AG09319 (cell line): ENCODE measurements at regions not wholly inside any gene's neighbourhood (a gene's known extent, or its start where the extent isn't known, plus 50 kb on each side); places are given as distances from the start of the nearest gene placed in this dataset.

Experiments used
- DNase-seq: peaks from one replicate; pipeline ENCODE4 v3.0.0-alpha.2; 2010; ENCODE audit warnings: low read depth; ENCODE audit errors: extremely low read depth
- TF ChIP-seq, protein P1 (sequence below): IDR thresholded peaks from 2 replicates; pipeline ENCODE4 v1.5.1; 2011; ENCODE audit warnings: low read depth, mild to moderate bottlenecking, inconsistent platforms, low read length, moderate library complexity

DNA sequence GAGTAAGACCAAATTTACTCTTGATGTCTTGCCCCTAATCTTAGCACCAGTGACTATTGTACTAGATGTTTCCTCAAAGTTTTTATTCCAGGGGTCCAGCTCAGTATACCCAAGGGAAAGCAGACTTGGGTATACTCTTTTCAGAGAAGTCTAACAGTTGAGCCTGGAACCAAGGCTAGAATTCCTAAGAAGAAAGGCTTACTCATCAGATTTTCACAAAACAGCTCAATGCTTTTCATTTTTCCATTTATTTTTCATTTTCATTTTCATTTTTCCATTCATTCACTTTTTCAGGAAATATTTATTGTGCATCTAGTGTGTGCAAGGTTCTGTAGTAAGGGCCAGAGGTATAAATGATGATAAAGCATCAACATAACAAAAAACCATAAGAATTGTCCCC, 143.2 kb downstream of the PHLDA1 start:
- no peak for DNase-seq
- TF ChIP-seq, protein P1, sequence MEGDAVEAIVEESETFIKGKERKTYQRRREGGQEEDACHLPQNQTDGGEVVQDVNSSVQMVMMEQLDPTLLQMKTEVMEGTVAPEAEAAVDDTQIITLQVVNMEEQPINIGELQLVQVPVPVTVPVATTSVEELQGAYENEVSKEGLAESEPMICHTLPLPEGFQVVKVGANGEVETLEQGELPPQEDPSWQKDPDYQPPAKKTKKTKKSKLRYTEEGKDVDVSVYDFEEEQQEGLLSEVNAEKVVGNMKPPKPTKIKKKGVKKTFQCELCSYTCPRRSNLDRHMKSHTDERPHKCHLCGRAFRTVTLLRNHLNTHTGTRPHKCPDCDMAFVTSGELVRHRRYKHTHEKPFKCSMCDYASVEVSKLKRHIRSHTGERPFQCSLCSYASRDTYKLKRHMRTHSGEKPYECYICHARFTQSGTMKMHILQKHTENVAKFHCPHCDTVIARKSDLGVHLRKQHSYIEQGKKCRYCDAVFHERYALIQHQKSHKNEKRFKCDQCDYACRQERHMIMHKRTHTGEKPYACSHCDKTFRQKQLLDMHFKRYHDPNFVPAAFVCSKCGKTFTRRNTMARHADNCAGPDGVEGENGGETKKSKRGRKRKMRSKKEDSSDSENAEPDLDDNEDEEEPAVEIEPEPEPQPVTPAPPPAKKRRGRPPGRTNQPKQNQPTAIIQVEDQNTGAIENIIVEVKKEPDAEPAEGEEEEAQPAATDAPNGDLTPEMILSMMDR = no peak

DNA sequence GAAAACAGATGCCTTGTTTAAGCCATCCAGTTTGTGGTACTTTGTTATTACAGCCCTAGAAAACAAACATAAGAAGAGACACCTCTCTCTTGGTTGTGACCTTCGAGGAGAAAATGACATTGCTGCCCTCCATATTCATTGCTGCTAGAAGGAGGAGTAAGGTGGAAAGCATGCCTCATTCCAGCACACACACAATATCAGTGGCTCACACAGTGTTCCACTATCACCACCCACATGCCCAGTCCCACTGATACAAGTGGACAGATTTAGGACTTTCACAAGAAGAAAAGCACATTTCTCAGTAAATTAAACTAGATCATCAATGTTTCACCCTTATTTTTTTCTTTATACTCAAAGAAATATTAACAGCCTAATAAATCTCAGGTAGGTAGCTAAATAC, 143.6 kb downstream of the PHLDA1 start:
- no peak for DNase-seq
- TF ChIP-seq, protein P1 = no peak

- TF ChIP-seq, protein P1 = no peak
- no peak for DNase-seq
Observed at GRCh38 chr12:75884465-75884985, 147.1 kb downstream of the PHLDA1 start.

DNA sequence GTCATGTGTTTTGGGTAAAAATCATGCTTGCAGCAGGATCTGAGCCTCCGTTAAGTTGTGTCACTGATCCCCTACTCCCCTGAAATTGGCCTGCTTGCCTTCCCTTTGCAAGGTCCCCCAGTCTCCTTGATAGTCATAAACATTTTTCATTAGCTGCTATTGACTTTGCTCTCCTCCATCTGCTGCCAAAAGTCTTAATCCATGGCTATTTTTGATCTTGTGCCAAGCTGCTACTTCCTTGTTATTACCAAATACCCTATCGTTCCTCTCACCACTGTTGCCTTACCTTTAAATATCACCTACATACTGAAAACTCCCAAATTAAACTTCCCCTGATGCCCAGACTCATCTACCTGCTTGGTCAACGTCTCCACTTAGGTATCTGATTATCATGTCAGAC, 148.3 kb downstream of the PHLDA1 start:
- TF ChIP-seq, protein P1 = no peak
- DNase-seq = no peak

DNA sequence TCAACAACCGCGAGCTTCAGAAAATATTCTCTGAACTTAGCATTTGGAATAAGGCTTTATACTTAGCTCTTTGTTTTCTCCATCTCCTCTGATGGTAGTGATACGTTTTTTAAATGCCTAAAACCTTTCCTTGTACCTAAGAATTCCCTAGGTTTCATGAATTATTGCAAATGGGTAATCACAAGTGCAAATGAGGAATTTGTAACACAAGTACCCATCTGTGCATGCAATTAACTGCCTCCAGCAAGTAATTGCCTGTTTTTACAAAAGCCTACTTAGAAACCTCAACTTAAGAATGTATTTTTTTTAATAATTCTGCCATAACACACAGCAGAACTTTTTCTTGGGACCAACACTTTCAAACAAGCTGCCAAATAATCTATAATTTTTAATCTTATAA, 149.2 kb downstream of the PHLDA1 start:
- DNase-seq = no peak
- TF ChIP-seq, protein P1 = no peak

- TF ChIP-seq, protein P1 = no peak
- DNase-seq = no peak
Observed at GRCh38 chr12:75881920-75882319, 149.7 kb downstream of the PHLDA1 start.

DNA sequence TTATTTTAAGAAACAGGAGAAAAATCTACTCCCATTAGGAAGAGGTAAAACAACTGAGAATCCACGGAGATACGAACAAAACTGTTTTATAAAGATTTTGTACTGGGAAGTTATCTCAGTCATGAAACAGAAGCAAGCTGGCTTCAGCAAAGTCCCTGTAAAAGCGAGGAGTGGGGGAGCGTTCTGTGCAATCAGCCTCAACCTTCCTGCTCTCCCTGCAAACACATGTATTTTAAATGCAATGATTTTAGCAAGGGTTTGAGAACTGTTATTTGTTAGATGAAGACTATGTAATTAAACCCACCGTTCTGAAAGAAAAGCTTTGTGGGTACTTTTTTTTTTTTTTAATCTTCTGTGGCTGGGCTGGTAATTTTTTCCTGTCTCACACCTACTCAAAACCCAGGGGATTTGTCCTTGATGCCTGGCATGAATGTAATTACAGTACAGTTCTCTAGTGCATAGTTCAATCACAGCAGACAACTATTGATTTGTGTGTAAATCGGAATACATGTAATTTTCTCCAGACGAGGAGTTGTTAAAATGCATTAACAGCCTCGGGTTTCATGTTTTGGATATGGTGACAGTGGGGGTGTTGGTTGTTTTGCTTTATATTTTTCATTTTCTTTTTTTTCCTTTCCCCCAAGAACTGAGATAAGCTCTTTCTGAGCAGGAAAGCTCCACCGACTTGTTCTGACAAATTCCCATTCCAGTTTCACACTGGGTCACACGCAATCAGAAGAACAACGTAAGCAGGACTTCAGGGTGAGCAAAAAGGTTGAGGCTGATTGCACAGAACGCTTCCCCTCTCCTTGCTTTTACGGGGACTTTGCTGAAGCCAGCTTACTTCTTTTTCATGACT, 153.6 kb downstream of the PHLDA1 start:
- TF ChIP-seq, protein P1 = no peak
- DNase-seq = peak; percentile 24
